ENCODE measurements at regions not wholly inside any gene's neighbourhood (a gene's known extent, or its start where the extent isn't known, plus 50 kb on each side); places are given as distances from the start of the nearest gene placed in this dataset.

DNA sequence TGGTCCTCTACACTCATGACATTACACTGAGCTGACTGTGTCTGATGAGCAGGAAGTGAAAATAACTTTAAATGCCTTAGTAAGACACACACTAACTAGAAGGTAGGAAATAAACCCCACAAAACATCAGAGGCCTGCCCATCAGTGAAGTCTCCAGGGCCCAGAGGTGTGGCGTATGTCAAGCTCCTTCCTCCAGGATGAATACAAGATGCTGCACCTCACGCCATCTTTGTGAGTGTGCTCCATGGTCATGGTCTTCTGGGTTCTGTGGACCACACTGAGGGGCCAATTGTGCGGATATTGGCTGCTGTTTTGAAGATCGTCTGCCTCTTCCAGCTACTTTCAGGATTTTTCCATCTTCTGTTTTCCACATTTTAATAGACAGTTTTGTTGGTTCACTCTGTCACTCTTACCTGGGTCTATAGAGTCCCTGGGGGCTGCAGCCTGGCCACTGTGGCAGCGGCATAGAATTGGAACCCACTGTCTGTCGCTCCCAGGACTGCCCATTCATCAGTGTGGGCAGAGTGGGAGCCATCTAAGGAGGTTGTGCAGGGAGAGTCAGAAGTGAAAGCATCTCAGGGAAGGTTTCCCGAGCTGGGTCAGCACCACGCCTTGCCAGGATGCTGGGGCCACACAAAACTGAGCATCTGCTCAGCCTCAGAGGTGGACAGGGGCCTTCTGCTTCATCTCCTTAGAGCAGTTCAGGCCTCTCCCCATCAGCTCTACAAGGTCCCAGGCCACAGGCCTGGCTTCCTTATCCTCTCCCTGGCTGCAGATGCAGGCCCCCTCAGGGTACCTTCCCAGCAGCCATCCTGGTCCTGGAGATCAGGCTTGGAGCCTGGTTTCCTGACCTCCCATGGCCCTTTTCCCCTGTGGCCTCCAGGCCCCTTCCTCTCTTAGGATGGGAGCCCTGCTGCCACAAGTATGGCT is 57.5 kb upstream of the C14orf180 start:
- DNase-seq: no peak

- no peak for DNase-seq
These were observed 56.5 kb upstream of the C14orf180 start for GRCh38 chr14:104522926-104523545.

- no peak for DNase-seq
These were observed 56.0 kb upstream of the C14orf180 start for GRCh38 chr14:104523546-104523935.

GRCh38 chr14:104524726-104525125 is 54.8 kb upstream of the C14orf180 start:
- no peak for DNase-seq

DNA sequence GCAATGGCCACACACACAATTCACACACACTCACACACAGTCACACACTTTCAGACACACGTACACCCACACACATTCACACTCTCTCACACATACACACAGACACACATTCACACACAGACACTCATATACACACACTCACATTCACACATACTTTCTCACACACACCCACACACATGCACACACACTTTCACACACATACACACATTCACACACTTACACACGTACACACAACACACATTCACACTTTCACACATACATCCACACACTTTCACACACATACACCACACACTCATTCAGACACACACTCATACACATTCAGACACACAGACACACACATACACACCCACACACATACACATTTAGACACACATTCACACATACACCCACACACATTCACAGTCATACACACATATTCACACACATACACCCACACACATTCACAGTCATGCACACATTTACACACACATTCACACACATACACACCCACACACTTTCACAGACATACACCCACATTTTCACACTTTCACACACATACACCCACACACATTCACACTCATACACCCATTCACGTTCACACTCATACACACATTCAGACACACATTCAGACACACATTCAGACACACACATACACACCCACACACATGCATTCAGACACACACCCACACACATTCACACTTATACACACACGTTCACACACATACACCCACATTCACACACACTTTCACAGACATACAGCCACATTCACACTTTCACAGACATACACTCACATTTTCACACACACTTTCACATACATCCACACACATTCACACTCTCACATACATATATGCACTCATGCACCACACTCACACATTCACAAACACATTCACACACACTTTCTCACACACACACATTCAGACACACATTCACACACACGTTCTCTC is 52.6 kb upstream of the C14orf180 start:
- no peak for DNase-seq

GRCh38 chr14:104527857-104528459 is 51.6 kb upstream of the C14orf180 start:
- no peak for DNase-seq

DNA sequence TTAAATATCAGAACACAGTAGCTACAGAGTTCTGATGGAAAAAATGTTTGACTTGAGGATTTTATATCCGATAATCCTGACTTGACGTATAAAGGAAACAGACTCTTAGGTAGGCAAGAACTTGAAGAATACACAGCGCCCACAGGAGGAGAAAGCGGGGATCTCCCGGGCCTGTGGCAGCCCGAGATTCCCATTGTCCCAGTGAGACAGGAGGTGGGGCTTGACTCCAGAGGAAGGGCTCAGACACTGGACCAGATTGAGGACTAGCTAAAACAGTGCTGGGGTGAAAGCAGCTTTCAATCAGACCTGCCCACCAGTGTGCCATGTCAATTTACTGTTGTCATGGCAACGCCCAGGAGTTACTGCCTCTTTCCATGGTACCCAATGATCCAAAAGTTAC is 51.1 kb upstream of the C14orf180 start:
- DNase-seq: no peak

Data from midbrain (tissue), 1 donor.